DMS153 (cell line): ENCODE measurements at regions not wholly inside any gene's neighbourhood (a gene's known extent, or its start where the extent isn't known, plus 50 kb on each side); places are given as distances from the start of the nearest gene placed in this dataset.
"Not testable (repeated sequence)": the region's sequence is repeated elsewhere in the genome, so short reads cannot be mapped to it uniquely, and the experiment has no call there.

Experiments
- DNase-seq: peaks from one replicate; lab custom pipeline; 2025; lab: John Stamatoyannopoulos, UW

GRCh38 chr13:78084401-78084800 is 165.8 kb upstream of the EDNRB start:
- DNase-seq = no peak

GRCh38 chr13:78078168-78078567 is 159.5 kb upstream of the EDNRB start:
- DNase-seq = no peak

GRCh38 chr13:78067290-78067689 is 148.7 kb upstream of the EDNRB start:
- no peak for DNase-seq

DNA sequence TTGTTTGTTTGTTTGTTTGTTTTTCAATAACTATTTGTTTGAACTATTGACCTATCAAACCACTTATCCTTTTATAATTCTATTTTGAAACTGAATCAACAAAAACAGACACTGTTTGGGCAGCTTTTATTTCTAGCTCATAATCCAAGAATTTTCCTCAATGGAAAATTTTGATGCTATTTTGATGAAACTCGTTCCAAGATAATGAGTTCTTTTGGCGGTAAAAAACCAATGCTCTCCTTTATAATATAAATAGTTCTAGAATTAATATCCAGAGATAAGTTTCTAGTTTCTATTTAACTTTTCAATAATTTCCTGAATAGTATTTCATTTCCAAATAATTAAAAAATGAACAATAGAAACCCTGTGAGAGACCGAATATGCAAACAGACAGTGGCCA is 146.5 kb upstream of the EDNRB start:
- no peak for DNase-seq

DNA sequence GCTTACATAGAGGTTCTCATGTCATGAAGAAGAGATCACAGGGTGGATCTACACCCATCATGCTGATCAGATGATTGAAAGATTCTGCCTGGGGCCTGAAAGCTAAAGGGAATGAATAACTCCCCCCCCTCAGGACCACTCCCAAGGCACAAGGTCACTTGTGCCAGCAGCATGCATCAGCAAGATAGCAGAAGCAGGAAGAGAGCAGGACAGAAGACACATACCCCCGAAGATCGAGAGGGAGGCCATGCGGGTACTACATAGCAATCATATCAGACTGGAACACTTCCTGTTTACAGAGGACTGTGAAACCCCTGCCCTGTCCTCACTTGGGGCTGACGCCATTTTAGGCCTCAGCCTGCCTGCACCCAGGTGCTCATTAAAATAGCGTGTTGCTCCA is 143.2 kb upstream of the EDNRB start:
- DNase-seq = no peak

DNA sequence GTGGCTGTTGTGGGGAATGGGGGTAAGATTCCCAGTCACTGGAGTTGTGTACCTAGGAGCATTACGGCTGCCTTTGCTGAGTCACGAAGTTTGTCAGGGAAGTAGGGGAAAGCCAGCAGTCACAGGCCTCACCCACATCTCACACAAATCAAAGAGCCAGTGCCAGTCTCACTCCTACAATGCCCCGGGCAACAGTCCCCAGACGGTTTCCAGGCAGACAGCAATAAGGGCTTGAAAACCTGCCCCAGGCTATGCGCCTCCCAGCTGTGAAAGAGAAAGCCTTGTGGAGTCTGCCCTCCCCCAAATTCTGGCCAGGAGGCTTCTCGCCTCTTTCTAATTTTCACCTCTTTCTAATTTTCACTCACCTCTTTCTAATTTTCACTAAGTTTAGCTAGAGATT is 142.3 kb upstream of the EDNRB start:
- DNase-seq = no peak

DNA sequence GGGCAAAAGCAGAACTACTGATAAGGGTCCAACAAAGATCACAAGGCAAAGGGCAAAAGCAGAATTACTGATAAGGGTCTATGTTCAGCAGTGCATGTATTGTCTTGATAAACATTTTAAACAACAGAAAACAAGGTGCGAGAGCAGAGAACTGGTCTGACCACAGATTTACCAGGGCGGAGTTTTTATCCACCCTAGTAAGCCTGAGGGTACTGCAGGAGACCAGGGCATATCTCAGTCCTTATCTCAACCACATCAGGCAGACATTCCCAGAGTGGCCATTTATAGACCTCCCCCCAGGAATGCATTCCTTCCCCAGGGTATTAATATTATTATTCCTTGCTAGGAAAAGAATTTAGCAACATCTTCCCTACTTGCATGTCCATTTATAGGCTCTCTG is 138.2 kb upstream of the EDNRB start:
- not testable (repeated sequence) for DNase-seq

DNA sequence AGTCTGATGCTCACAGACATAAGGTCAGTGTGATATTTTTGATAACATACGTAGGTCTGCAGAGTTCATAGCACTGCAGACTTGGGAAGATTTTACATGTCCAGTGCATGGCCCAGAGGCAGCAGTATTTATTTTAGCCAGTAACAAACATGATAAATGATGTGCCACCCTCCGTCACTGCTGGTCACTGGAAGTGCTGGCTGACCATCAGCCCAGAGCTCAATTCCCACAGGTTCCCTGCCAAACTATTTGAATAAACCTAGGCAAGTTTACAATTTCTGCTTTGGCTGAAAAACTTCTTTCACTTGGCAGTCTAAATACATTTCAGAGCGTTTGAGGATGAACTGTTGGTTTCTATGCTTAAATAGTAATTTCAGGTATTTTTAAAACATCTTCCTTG is 135.5 kb upstream of the EDNRB start:
- no peak for DNase-seq

DNA sequence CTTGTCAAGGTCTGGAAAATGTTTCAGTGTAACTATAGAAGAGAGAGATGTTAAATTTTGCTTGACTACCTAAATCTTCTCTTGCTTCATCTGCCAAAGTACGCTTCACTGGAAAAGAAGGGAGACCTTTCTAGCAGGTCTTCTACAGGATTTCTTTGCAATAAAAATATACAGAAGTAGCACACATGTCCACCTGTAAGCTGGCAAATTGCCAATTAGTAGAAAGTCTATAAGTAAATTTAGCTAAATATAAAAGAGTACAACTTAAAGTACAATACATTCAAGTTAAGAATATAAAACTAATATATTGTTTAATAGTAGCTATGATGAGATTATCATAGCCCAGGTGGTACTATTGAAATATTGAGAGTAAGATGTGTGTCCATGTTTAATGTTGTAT is 128.5 kb upstream of the EDNRB start:
- DNase-seq = no peak

DNA sequence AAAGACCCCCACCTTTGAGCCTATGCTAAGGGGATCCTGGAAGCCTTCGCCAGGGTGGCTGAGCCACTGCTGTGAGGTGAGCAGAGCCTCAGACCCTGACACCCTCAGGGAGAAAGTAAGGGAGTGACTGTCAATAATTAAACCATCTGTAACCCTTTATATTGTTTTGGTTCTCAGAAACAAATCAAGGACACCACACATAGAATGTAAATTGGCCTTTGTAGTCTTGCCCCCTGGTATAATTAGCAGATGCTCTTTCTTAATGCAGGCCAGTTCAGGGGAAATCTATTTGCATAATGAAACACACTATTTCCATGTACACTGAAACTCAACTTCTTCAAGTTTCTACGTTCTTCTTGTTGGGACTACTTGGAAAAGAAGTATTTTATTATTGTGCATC is 127.7 kb upstream of the EDNRB start:
- DNase-seq = no peak

- DNase-seq = no peak
These were observed 127.3 kb upstream of the EDNRB start for GRCh38 chr13:78045916-78046315.

DNA sequence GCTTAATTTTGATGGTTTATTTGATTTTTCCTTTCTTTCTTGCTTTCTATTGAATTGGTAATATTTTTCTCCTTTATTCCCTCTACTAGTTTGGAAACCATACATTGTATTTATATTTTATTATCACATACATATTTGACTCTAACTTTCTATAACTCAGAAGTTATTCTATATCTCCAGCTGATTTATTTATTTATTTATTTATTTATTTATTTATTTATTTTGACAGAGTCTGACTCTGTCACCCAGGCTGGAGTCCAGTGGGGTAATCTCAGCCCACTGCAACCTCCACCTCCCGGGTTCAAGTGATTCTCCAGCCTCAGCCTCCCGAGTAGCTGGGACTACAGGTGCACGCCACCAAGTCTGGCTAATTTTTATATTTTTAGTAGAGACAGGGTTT is 122.7 kb upstream of the EDNRB start:
- not testable (repeated sequence) for DNase-seq

DNA sequence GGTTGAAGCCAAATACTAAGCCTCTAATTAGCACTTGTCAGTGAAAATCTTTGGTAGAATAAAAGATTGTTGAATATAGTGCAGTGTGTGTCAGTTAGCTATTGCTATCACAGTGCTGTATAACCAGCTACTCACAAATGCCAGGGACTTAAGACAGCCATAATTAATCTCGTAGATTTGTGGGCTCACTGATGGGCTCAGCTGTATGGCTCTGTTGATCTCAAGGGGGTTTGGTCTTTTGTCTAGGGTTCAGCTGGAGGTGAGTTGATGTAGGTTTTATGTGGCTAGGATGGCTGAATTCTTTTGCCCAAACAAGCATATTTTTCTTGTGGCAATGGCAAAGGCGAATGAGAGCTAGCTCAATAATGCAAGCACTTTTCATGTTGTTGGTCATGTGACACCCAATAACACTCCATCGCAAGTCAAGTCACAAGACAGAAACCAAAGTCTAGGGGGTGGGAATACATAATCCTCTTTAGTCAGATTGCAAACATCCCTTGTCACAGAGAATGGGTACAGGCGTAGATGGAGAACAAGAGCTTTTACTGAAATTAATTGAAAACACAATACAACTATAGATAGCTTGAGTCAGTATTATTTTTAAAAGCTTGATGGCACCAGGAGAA is 121.7 kb upstream of the EDNRB start:
- no peak for DNase-seq

DNA sequence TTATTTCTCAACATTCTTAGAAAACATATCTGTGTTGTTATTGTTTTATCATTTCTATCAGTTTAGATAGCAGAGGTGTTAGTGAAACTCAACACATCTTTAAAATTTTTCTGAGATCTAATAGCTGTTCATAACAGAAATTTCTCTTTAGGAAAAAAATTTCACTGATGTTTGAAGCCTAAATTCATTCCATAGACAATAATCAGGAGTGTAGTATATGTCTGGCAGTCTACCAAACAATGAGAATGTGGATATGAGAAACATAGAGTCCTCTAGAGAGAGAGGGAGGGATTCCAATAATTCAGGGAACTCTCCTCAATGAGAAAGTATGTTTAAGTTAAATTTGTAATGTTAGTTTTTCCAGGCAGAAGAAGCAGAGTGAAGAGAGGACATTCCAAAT is 118.2 kb upstream of the EDNRB start:
- DNase-seq = no peak

DNA sequence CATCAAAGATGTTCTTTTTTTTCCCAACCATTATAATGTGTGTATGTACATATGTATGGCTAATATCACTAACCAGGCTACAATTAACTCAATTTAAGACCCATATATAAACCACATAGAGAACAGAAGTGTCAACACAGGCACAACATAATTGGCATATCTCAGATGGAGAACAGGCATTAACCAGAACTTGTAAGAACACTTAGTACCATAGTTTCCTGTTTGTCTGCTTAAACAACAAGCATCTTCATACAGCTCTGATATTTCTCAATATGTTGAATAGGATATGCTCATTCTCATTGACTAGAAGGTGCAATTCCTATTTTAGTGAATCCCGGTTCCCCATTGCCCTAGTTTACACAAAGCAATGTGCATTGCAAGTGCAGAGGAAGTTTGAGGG is 116.9 kb upstream of the EDNRB start:
- DNase-seq = no peak

- no peak for DNase-seq
These were observed 114.9 kb upstream of the EDNRB start for GRCh38 chr13:78033509-78033908.

DNA sequence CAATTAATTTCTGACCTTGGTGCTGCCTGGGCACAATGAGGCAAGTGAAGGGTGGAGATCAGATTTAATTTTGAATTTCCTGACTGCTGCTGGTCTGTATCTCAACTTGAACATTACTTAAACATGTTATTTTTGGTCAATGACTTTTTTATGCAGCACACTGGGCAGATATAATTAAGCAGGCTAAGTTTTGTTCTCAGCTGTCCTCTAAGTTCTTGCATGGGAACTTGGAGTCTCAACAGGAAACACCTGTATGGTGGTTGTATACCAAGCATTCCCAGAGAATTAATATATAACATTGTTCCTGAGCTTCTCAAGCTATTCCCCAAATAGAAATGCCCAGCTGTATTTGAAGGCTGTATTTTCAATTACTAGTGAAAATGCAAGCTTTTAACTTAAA is 113.5 kb upstream of the EDNRB start:
- DNase-seq = no peak

- DNase-seq = no peak
These were observed 111.8 kb upstream of the EDNRB start for GRCh38 chr13:78030341-78030896.

GRCh38 chr13:78029901-78030300 is 111.3 kb upstream of the EDNRB start:
- DNase-seq = no peak

DNA sequence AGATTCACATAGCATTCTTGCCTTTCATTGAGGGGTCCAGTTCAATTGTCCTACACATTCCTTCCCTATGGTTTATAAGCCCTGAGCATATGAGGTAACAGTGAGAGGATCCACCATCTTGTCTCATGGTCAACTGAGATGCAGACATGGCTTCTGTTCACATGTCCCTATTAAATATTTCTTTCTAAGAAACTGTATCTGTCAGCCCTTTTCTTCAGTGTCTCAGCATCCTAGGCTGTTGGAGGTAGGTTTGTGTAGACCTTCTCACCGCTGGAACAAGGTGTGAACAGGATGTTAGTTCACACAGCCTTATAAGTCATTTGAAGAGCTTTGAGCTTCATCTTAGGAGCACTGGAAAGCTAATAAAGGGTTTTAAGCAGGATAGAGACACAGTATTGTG is 110.3 kb upstream of the EDNRB start:
- DNase-seq = no peak

DNA sequence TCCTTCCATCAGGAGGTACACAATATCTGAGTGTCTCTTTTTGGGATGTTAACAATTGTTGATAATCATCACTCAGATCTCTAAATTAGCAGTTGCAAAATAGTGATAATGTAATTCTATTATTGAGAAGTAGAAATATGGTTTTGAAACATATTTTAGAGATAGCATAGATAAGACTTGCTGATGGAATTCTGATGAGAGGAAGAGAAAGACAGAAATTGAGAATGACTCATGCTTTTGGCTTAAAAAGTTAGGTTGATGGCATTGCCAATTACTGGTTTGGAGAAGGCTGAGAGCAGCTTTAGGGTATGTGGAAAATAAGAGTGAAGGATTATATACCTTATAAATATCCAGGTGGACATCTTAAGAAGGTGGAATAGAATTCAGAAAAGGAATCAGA is 106.4 kb upstream of the EDNRB start:
- no peak for DNase-seq

- no peak for DNase-seq
These were observed 103.7 kb upstream of the EDNRB start for GRCh38 chr13:78022164-78022877.

DNA sequence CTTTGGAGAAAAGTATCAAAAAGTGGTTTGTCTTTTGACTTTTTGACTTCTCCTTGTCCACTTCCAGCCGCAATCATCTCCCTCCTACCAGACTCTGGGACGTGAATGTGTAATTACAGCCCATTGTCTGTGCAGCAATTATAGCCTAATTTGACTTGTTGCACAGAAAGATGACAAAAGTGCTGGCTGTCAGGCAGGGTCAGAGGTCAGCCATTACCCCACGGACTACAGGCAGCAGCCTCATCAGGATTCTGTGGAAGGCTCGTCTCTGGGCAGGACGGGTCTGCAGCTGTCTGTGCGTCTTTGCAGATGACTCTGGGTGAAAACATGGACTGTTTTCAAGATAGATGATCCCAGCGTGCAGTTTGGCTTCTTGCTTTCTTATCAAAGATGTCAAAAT is 102.2 kb upstream of the EDNRB start:
- no peak for DNase-seq

- DNase-seq = no peak
These were observed 97.2 kb upstream of the EDNRB start for GRCh38 chr13:78015782-78016181.
